GM12878 (cell line): ENCODE measurements at regions not wholly inside any gene's neighbourhood (a gene's known extent, or its start where the extent isn't known, plus 50 kb on each side); places are given as distances from the start of the nearest gene placed in this dataset.

ENCODE experiments used
- ATAC-seq: fragments of 200-7000 bp; cut with Tn5 transposase; 3 replicates; pipeline ENCODE4 v1.9.1; 2020; ENCODE audit warnings: mild to moderate bottlenecking, moderate library complexity
- BruUV-seq: library from RNA; stranded (reverse); fragments of 400-500 nt; replicated peaks from 2 replicates; lab custom pipeline; 2021; lab: Mats Ljungman, UMichigan
- CTCF ChIA-PET: fragments of 300-600 bp; sonication (Branson Sonifier 250); formaldehyde crosslinking; extraction: SDS; loops from one replicate; lab custom pipeline; 2021; ENCODE audit warnings: inconsistent platforms; lab: Yijun Ruan, JAX
- POLR2A ChIA-PET: fragments of 350-600 bp; formaldehyde crosslinking; extraction: SDS; loops from one replicate; lab custom pipeline; 2021; ENCODE audit warnings: inconsistent platforms; lab: Charles Lee
- RAD21 ChIA-PET: fragments of 300-600 bp; sonication (Branson Sonifier 250); formaldehyde crosslinking; loops from one replicate; lab custom pipeline; 2023; ENCODE audit warnings: antibody characterized with exemption; ENCODE audit not compliant: unreplicated experiment; lab: Charles Lee
- SMC1A ChIA-PET: fragments of 300-600 bp; sonication (Branson Sonifier 250); formaldehyde crosslinking; loops from one replicate; lab custom pipeline; 2023; ENCODE audit not compliant: unreplicated experiment, uncharacterized antibody; lab: Charles Lee
- DNase-seq: peaks from one replicate; pipeline ENCODE4 v3.0.0-alpha.2; 2011; ENCODE audit warnings: low read depth, low spot score
- FAIRE-seq: peaks from 3 replicates; lab custom pipeline; 2011; peaks lifted over from hg19 to GRCh38; lab: Jason Lieb, UNC
- H2AFZ ChIP-seq: 2 replicates; pipeline ENCODE4 v1.6.0; 2011; ENCODE audit warnings: low read depth, low read length, control low read depth; ENCODE audit not compliant: control insufficient read depth
- H3K27ac ChIP-seq: 2 replicates; pipeline ENCODE4 v1.5.1; 2011; ENCODE audit warnings: control low read depth; ENCODE audit not compliant: control insufficient read depth, insufficient read depth
- H3K27me3 ChIP-seq, 2 experiments: replicated peaks in 1 of 2; 2 replicates each; pipeline versions ENCODE4 v1.6.0 to v1.6.1; 2011; ENCODE audit warnings: low read length in 1 of 2; ENCODE audit not compliant: control insufficient read depth in 2 of 2, insufficient read depth in 2 of 2
- H3K36me3 ChIP-seq, 2 experiments: 2 replicates each; pipeline ENCODE4 v1.5.1; 2011; ENCODE audit warnings: low read length in 1 of 2; ENCODE audit not compliant: control insufficient read depth in 2 of 2, insufficient read depth in 2 of 2
- H3K4me1 ChIP-seq: 2 replicates; pipeline ENCODE4 v1.6.1; 2011; ENCODE audit warnings: mild to moderate bottlenecking, low read length, moderate library complexity, mixed read lengths; ENCODE audit not compliant: control insufficient read depth, insufficient read depth
- H3K4me2 ChIP-seq: 2 replicates; pipeline ENCODE4 v1.6.0; 2011; ENCODE audit warnings: control low read depth; ENCODE audit not compliant: control insufficient read depth, insufficient read depth
- H3K4me3 ChIP-seq: fragments of 200-600 bp; sonication (generic); 2 replicates; pipeline ENCODE4 v1.5.1; 2016
- H3K79me2 ChIP-seq: 2 replicates; pipeline ENCODE4 v1.6.0; 2011; ENCODE audit warnings: low read length; ENCODE audit not compliant: control insufficient read depth, insufficient read depth
- H3K9ac ChIP-seq: 2 replicates; pipeline ENCODE4 v1.8.0; 2011; ENCODE audit warnings: low read length, control low read depth, mixed read lengths; ENCODE audit not compliant: control insufficient read depth, insufficient read depth
- H3K9me3 ChIP-seq: replicated peaks from 3 replicates; pipeline ENCODE4 v1.5.1; 2011; ENCODE audit warnings: mild to moderate bottlenecking, low read length; ENCODE audit not compliant: control insufficient read depth, insufficient read depth
- H4K20me1 ChIP-seq: 2 replicates; pipeline ENCODE4 v1.6.0; 2011; ENCODE audit not compliant: control insufficient read depth, insufficient read depth
- IKZF1 ChIP-seq: fragments of 450-650 bp; conservative IDR thresholded peaks from 2 replicates; pipeline ENCODE4 v1.6.1; 2017; ENCODE audit warnings: antibody characterized with exemption, mild to moderate bottlenecking
- NR2C2 ChIP-seq: IDR thresholded peaks from 2 replicates; pipeline ENCODE4 v1.6.1; 2011; ENCODE audit warnings: borderline replicate concordance, low read depth; ENCODE audit not compliant: control insufficient read depth, insufficient read length
- PAX8 ChIP-seq: fragments of 450-650 bp; IDR thresholded peaks from 2 replicates; pipeline ENCODE4 v1.6.1; 2017; ENCODE audit warnings: mild to moderate bottlenecking, moderate library complexity
- RBBP5 ChIP-seq: fragments of 200-600 bp; sonication (generic); conservative IDR thresholded peaks from 2 replicates; pipeline ENCODE4 v1.6.1; 2016
- RFX5 ChIP-seq: IDR thresholded peaks from 2 replicates; pipeline ENCODE4 v1.6.1; 2011; ENCODE audit warnings: low read depth, low read length, improper control_type of control experiment
- SKIL ChIP-seq: fragments of 450-650 bp; IDR thresholded peaks from 2 replicates; pipeline ENCODE4 v1.6.1; 2017; ENCODE audit warnings: mild to moderate bottlenecking, low read depth, inconsistent platforms; ENCODE audit not compliant: poor library complexity, severe bottlenecking
- WGBS: methylation state at CpG from one replicate; pipeline ENCODE4 v1.1.6; 2016; ENCODE audit warnings: low lambda C conversion rate; ENCODE audit not compliant: insufficient replicate concordance, insufficient coverage; ENCODE audit errors: missing lambda C conversion rate; 5-methylcytosine and 5-hydroxymethylcytosine counted together
- in situ Hi-C: fragments of 300-500 bp; cut with MboI; formaldehyde crosslinking; loops from 9 replicates; pipeline ENCODE4 v1.14.3; 2018; ENCODE audit warnings: mixed read lengths
- intact Hi-C: fragments of 100-400 bp; cut with micrococcal nuclease; formaldehyde crosslinking; loops from one replicate; pipeline ENCODE4 v1.14.2; 2022; ENCODE audit not compliant: unreplicated experiment
- TF ChIP-seq, protein P1 (sequence below): fragments of 450-650 bp; IDR thresholded peaks from 2 replicates; pipeline ENCODE4 v1.6.1; 2017; ENCODE audit warnings: low read depth, mild to moderate bottlenecking, moderate library complexity

DNA sequence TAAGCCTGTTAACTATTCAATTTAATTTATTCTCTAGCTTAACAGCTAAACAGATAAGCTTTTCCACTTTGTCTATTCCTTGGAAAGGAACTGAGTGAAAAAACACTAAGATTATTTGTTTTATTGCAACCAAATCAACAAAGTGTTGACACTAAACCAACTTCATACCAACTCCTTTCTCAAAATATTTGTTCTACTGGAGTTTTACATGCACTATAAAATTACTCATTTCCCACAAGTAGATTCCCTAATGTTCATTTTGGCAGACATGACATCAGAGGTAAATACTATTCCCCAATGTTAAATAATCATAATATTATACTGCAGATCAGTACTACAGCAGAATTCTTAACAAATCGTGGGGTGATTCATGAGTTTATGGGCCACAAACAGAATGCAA, 231.4 kb downstream of the TTC6 start:
- DNase-seq (no peak), FAIRE-seq (no peak), ATAC-seq (no peak)
- no peaks in the 10 kb centered on the region for H3K27me3 ChIP-seq
- intact Hi-C loops: no loop called here
- H3K36me3 ChIP-seq: no peaks in the 10 kb centered on the region
- H3K4me3 ChIP-seq: no peak overlapping the region
- no peaks in the 10 kb centered on the region for H3K4me1 ChIP-seq
- no peak overlapping the region for H3K27ac ChIP-seq
- RAD21 ChIA-PET: interaction anchor here (1.1 kb wide), 1 partner anchor 8 kb away, joined by 3 read pairs; no protein-coding TSS in a partner anchor
- no peak overlapping the region for H3K9ac ChIP-seq
- CTCF ChIA-PET: no interaction called here
- no peak overlapping the region for H2AFZ ChIP-seq
- H3K9me3 ChIP-seq: no peaks in the 10 kb centered on the region
- H4K20me1 ChIP-seq: no peaks in the 10 kb centered on the region
- H3K79me2 ChIP-seq: no peaks in the 10 kb centered on the region
- POLR2A ChIA-PET: no interaction called here
- whole genome bisulfite sequencing: 0% methylated on average over 1 of the region's 1 CpG
- in situ Hi-C loops: no loop called here
- TF ChIP-seq PAX8 (no peak), IKZF1 (no peak), SKIL (no peak), RFX5 (no peak), RBBP5 (no peak), NR2C2 (no peak)
- TF ChIP-seq, protein P1, sequence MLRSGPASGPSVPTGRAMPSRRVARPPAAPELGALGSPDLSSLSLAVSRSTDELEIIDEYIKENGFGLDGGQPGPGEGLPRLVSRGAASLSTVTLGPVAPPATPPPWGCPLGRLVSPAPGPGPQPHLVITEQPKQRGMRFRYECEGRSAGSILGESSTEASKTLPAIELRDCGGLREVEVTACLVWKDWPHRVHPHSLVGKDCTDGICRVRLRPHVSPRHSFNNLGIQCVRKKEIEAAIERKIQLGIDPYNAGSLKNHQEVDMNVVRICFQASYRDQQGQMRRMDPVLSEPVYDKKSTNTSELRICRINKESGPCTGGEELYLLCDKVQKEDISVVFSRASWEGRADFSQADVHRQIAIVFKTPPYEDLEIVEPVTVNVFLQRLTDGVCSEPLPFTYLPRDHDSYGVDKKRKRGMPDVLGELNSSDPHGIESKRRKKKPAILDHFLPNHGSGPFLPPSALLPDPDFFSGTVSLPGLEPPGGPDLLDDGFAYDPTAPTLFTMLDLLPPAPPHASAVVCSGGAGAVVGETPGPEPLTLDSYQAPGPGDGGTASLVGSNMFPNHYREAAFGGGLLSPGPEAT: no peak
- no TSS peak for BruUV-seq
- SMC1A ChIA-PET: no interaction called here
- H3K4me2 ChIP-seq: no peak overlapping the region
